Loucy (cell line): ENCODE measurements at regions not wholly inside any gene's neighbourhood (a gene's known extent, or its start where the extent isn't known, plus 50 kb on each side); places are given as distances from the start of the nearest gene placed in this dataset.

ENCODE experiments used
- EZH2phosphoT487 ChIP-seq: fragments of 200-600 bp; IDR thresholded peaks from 2 replicates; pipeline ENCODE4 v1.6.1; 2018; ENCODE audit warnings: antibody characterized with exemption, mild to moderate bottlenecking, moderate library complexity, borderline replicate concordance
- TF ChIP-seq, protein P1 (sequence below): fragments of 200-600 bp; sonication (generic); conservative IDR thresholded peaks from 2 replicates; pipeline ENCODE4 v1.5.1; 2014; ENCODE audit warnings: mild to moderate bottlenecking, antibody characterized with exemption, low read length

DNA sequence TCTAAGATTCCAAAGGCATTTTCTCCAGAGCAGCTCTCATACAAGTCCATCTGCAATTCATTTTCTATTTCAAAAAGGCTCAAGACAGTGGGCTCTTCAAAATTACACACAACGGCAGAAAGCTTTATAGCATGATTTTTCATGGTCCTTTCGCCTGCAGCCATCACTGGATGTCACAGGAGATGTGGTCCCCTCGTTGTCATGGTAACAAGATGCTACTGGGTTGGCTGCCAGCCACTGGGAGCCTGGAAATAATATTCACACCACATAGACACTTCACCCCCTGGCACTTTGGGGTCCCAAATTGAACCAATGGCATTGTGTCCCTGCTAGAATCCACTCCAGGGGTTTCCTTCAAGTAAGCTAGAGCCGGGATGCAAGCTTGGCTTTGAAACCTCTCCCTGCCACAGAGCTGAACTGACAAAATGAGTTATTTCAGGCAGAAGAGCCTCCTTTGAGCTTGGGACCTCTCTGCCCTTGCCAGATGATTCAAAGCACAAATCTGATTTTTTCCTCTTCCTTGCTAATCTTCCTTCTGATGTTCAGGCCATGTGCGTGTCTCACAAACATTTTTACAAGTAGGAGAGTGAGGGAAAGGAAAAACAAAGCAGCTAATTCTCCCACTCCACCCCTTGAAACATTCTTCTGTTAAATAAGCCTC, 512.6 kb upstream of the ADAMTS9 start:
- TF ChIP-seq, protein P1, sequence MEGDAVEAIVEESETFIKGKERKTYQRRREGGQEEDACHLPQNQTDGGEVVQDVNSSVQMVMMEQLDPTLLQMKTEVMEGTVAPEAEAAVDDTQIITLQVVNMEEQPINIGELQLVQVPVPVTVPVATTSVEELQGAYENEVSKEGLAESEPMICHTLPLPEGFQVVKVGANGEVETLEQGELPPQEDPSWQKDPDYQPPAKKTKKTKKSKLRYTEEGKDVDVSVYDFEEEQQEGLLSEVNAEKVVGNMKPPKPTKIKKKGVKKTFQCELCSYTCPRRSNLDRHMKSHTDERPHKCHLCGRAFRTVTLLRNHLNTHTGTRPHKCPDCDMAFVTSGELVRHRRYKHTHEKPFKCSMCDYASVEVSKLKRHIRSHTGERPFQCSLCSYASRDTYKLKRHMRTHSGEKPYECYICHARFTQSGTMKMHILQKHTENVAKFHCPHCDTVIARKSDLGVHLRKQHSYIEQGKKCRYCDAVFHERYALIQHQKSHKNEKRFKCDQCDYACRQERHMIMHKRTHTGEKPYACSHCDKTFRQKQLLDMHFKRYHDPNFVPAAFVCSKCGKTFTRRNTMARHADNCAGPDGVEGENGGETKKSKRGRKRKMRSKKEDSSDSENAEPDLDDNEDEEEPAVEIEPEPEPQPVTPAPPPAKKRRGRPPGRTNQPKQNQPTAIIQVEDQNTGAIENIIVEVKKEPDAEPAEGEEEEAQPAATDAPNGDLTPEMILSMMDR = no peak
- no peak for TF ChIP-seq EZH2phosphoT487
